Neural progenitor cell (in vitro differentiated cells): ENCODE measurements at regions not wholly inside any gene's neighbourhood (a gene's known extent, or its start where the extent isn't known, plus 50 kb on each side); places are given as distances from the start of the nearest gene placed in this dataset.

Experiments used
- DNase-seq: peaks from one replicate; pipeline ENCODE4 v3.0.0-alpha.2; 2016; ENCODE audit warnings: low spot score
- H2AFZ ChIP-seq: fragments of 200-600 bp; sonication (generic); replicated peaks from 2 replicates; pipeline ENCODE4 v1.6.1; 2016; ENCODE audit warnings: antibody characterized with exemption
- H3F3A ChIP-seq: fragments of 200-600 bp; sonication (generic); 2 replicates; pipeline ENCODE4 v1.6.1; 2016; ENCODE audit warnings: antibody characterized with exemption, low read depth
- H3K27ac ChIP-seq: fragments of 200-600 bp; sonication (generic); 2 replicates; pipeline ENCODE4 v1.5.1; 2016; ENCODE audit warnings: mild to moderate bottlenecking
- H3K27me3 ChIP-seq: fragments of 200-600 bp; sonication (generic); 2 replicates; pipeline ENCODE4 v1.6.1; 2016; ENCODE audit warnings: mild to moderate bottlenecking, moderate library complexity
- H3K36me3 ChIP-seq: fragments of 200-600 bp; sonication (generic); 2 replicates; pipeline ENCODE4 v1.5.1; 2016
- H3K4me1 ChIP-seq: fragments of 200-600 bp; sonication (generic); 2 replicates; pipeline ENCODE4 v1.6.1; 2016; ENCODE audit warnings: mixed run types
- H3K4me2 ChIP-seq: fragments of 200-600 bp; sonication (generic); 2 replicates; pipeline ENCODE4 v1.6.1; 2016
- H3K4me3 ChIP-seq: fragments of 200-600 bp; sonication (generic); 2 replicates; pipeline ENCODE4 v1.5.1; 2016
- H3K79me2 ChIP-seq: fragments of 200-600 bp; sonication (generic); 2 replicates; pipeline ENCODE4 v1.6.1; 2016; ENCODE audit warnings: low read depth
- H3K9ac ChIP-seq: fragments of 200-600 bp; sonication (generic); 2 replicates; pipeline ENCODE4 v1.6.1; 2016
- H3K9me3 ChIP-seq: fragments of 200-600 bp; sonication (generic); 2 replicates; pipeline ENCODE4 v1.5.1; 2016; ENCODE audit warnings: low read depth
- H4K20me1 ChIP-seq: fragments of 200-600 bp; sonication (generic); 2 replicates; pipeline ENCODE4 v1.6.1; 2016; ENCODE audit warnings: low read depth
- H3K27ac Mint-ChIP-seq: 3 replicates; pipeline ENCODE4 v1.8.0; 2021; ENCODE audit warnings: mixed read lengths
- H3K27me3 Mint-ChIP-seq: 2 replicates; pipeline ENCODE4 v1.8.0; 2022; ENCODE audit warnings: low read depth, mild to moderate bottlenecking, inconsistent platforms, moderate library complexity, mixed read lengths; ENCODE audit not compliant: insufficient read depth
- H3K36me3 Mint-ChIP-seq: 3 replicates; pipeline ENCODE4 v1.8.0; 2021; ENCODE audit warnings: mixed read lengths
- H3K4me1 Mint-ChIP-seq: 3 replicates; pipeline ENCODE4 v1.8.0; 2021; ENCODE audit warnings: mixed read lengths
- H3K4me3 Mint-ChIP-seq: 3 replicates; pipeline ENCODE4 v1.8.0; 2021; ENCODE audit warnings: mild to moderate bottlenecking, moderate library complexity, mixed read lengths
- H3K9me3 Mint-ChIP-seq: 3 replicates; pipeline ENCODE4 v1.8.0; 2020; ENCODE audit warnings: mixed read lengths
- CTCF ChIP-seq: fragments of 200-600 bp; sonication (generic); IDR thresholded peaks from 2 replicates; pipeline ENCODE4 v1.5.1; 2017; ENCODE audit warnings: antibody characterized with exemption, mild to moderate bottlenecking
- EZH2 ChIP-seq: fragments of 200-600 bp; sonication (generic); IDR thresholded peaks from 2 replicates; pipeline ENCODE4 v1.6.1; 2017; ENCODE audit warnings: antibody characterized with exemption, mild to moderate bottlenecking, moderate library complexity
- EZH2phosphoT487 ChIP-seq: fragments of 200-600 bp; sonication (generic); IDR thresholded peaks from 2 replicates; pipeline ENCODE4 v1.6.1; 2017; ENCODE audit warnings: antibody characterized with exemption

- H3K36me3 Mint-ChIP-seq: no peaks in the 10 kb centered on the region
- H3K9me3 Mint-ChIP-seq: no peaks in the 10 kb centered on the region
- H3F3A ChIP-seq: no peaks in the 10 kb centered on the region
- peaks cover 46% of the 10 kb centered on the region for H3K4me1 Mint-ChIP-seq
- no peak overlapping the region for H2AFZ ChIP-seq
- no peak overlapping the region for H3K27ac ChIP-seq
- peak overlapping the region; percentile 27 for H3K27ac Mint-ChIP-seq
- DNase-seq: no peak
- H4K20me1 ChIP-seq: no peaks in the 10 kb centered on the region
- no peaks in the 10 kb centered on the region for H3K27me3 ChIP-seq
- no peak overlapping the region for H3K9ac ChIP-seq
- H3K9me3 ChIP-seq: no peaks in the 10 kb centered on the region
- no peak overlapping the region for H3K4me3 Mint-ChIP-seq
- no peaks in the 10 kb centered on the region for H3K79me2 ChIP-seq
- peaks cover 6% of the 10 kb centered on the region for H3K27me3 Mint-ChIP-seq
- TF ChIP-seq EZH2: no peak
- no peak for TF ChIP-seq CTCF
- no peak for TF ChIP-seq EZH2phosphoT487
- no peaks in the 10 kb centered on the region for H3K36me3 ChIP-seq
- H3K4me3 ChIP-seq: no peak overlapping the region
- H3K4me1 ChIP-seq: peaks cover 29% of the 10 kb centered on the region
- H3K4me2 ChIP-seq: no peak overlapping the region
Observed at GRCh38 chr7:130942211-130942964, 208.4 kb upstream of the KLF14 start.

GRCh38 chr7:130943336-130943901 lies 209.4 kb upstream of the KLF14 start:
- Mint-ChIP-seq H3K4me3 (peak overlapping the region; percentile 10), H3K27ac (no peak overlapping the region), H3K27me3 (peaks cover 2% of the 10 kb centered on the region), H3K4me1 (peaks cover 46% of the 10 kb centered on the region), H3K9me3 (no peaks in the 10 kb centered on the region), H3K36me3 (no peaks in the 10 kb centered on the region)
- Histone ChIP-seq H4K20me1 (no peaks in the 10 kb centered on the region), H3K27me3 (no peaks in the 10 kb centered on the region), H3K9me3 (no peaks in the 10 kb centered on the region), H3K4me3 (no peak overlapping the region), H3K4me2 (no peak overlapping the region), H3F3A (no peaks in the 10 kb centered on the region), H3K4me1 (peaks cover 29% of the 10 kb centered on the region), H3K79me2 (no peaks in the 10 kb centered on the region), H2AFZ (no peak overlapping the region), H3K9ac (no peak overlapping the region), H3K36me3 (no peaks in the 10 kb centered on the region), H3K27ac (no peak overlapping the region)
- TF ChIP-seq CTCF (no peak), EZH2 (no peak), EZH2phosphoT487 (no peak)
- no peak for DNase-seq

GRCh38 chr7:130943981-130944380 lies 210.0 kb upstream of the KLF14 start:
- Mint-ChIP-seq H3K4me1 (peaks cover 46% of the 10 kb centered on the region), H3K4me3 (no peak overlapping the region), H3K27ac (no peak overlapping the region), H3K9me3 (no peaks in the 10 kb centered on the region), H3K27me3 (peaks cover 2% of the 10 kb centered on the region), H3K36me3 (no peaks in the 10 kb centered on the region)
- no peaks in the 10 kb centered on the region for H3K36me3 ChIP-seq
- H3K4me2 ChIP-seq: no peak overlapping the region
- no peaks in the 10 kb centered on the region for H3K27me3 ChIP-seq
- peaks cover 27% of the 10 kb centered on the region for H3K4me1 ChIP-seq
- H3K27ac ChIP-seq: no peak overlapping the region
- no peak overlapping the region for H3K4me3 ChIP-seq
- H2AFZ ChIP-seq: no peak overlapping the region
- no peaks in the 10 kb centered on the region for H4K20me1 ChIP-seq
- no peaks in the 10 kb centered on the region for H3K9me3 ChIP-seq
- no peaks in the 10 kb centered on the region for H3F3A ChIP-seq
- no peak for TF ChIP-seq EZH2phosphoT487
- TF ChIP-seq CTCF: no peak
- TF ChIP-seq EZH2: no peak
- H3K9ac ChIP-seq: no peak overlapping the region
- H3K79me2 ChIP-seq: no peaks in the 10 kb centered on the region
- no peak for DNase-seq
